BE2C (cell line): ENCODE measurements at regions not wholly inside any gene's neighbourhood (a gene's known extent, or its start where the extent isn't known, plus 50 kb on each side); places are given as distances from the start of the nearest gene placed in this dataset.

Source experiments
- DNase-seq: peaks from one replicate; pipeline ENCODE4 v3.0.0-alpha.2; 2020
- H3K27me3 ChIP-seq: fragments of 250-450 bp; sonication (Bioruptor Pico); 2 replicates; pipeline ENCODE4 v1.5.1; 2020; ENCODE audit warnings: mild to moderate bottlenecking
- H3K36me3 ChIP-seq: fragments of 250-450 bp; sonication (Bioruptor Pico); 2 replicates; pipeline ENCODE4 v1.5.1; 2020; ENCODE audit warnings: mild to moderate bottlenecking
- H3K4me1 ChIP-seq: fragments of 250-450 bp; sonication (Bioruptor Pico); 2 replicates; pipeline ENCODE4 v1.5.1; 2020
- H3K4me3 ChIP-seq: 2 replicates; pipeline ENCODE4 v1.5.1; 2011; ENCODE audit warnings: low read depth, low read length
- H3K9me3 ChIP-seq: fragments of 250-450 bp; sonication (Bioruptor Pico); 2 replicates; pipeline ENCODE4 v1.5.1; 2020
- CTCF ChIP-seq: IDR thresholded peaks from 2 replicates; pipeline ENCODE4 v1.5.1; 2012; ENCODE audit warnings: mild to moderate bottlenecking, low read depth, low read length

GRCh38 chr21:38156200-38156599, 100.6 kb upstream of the KCNJ15 start:
- Histone ChIP-seq H3K4me3 (no peak overlapping the region), H3K9me3 (no peaks in the 10 kb centered on the region), H3K27me3 (no peaks in the 10 kb centered on the region), H3K36me3 (no peaks in the 10 kb centered on the region), H3K4me1 (no peaks in the 10 kb centered on the region)
- no peak for DNase-seq
- TF ChIP-seq CTCF, result no peak

- no peaks in the 10 kb centered on the region for H3K36me3 ChIP-seq
- no peaks in the 10 kb centered on the region for H3K27me3 ChIP-seq
- TF ChIP-seq CTCF, result peak; percentile 45
- H3K4me3 ChIP-seq, result no peak overlapping the region
- no peaks in the 10 kb centered on the region for H3K4me1 ChIP-seq
- H3K9me3 ChIP-seq, result no peaks in the 10 kb centered on the region
- peak; percentile 24 for DNase-seq
Measured at GRCh38 chr21:38159355-38159754, 97.4 kb upstream of the KCNJ15 start.

- H3K27me3 ChIP-seq, result no peaks in the 10 kb centered on the region
Measured at GRCh38 chr21:38165466-38166172, 91.2 kb upstream of the KCNJ15 start.

GRCh38 chr21:38166173-38166535, 90.6 kb upstream of the KCNJ15 start:
- Histone ChIP-seq H3K36me3 (no peaks in the 10 kb centered on the region), H3K4me3 (no peak overlapping the region), H3K27me3 (no peaks in the 10 kb centered on the region), H3K4me1 (no peaks in the 10 kb centered on the region), H3K9me3 (no peaks in the 10 kb centered on the region)
- TF ChIP-seq CTCF, result no peak
- no peak for DNase-seq

More at GRCh38 chr21:38165466-38166172, 91.2 kb upstream of the KCNJ15 start:
- no peak for TF ChIP-seq CTCF
- H3K9me3 ChIP-seq, result no peaks in the 10 kb centered on the region
- DNase-seq, result peak; percentile 3
- no peak overlapping the region for H3K4me3 ChIP-seq
- no peaks in the 10 kb centered on the region for H3K36me3 ChIP-seq
- H3K4me1 ChIP-seq, result no peaks in the 10 kb centered on the region

- no peaks in the 10 kb centered on the region for H3K27me3 ChIP-seq
- H3K36me3 ChIP-seq, result no peaks in the 10 kb centered on the region
- TF ChIP-seq CTCF, result no peak
- H3K9me3 ChIP-seq, result no peaks in the 10 kb centered on the region
- DNase-seq, result no peak
- H3K4me1 ChIP-seq, result no peaks in the 10 kb centered on the region
- no peak overlapping the region for H3K4me3 ChIP-seq
Measured at GRCh38 chr21:38167345-38167744, 89.4 kb upstream of the KCNJ15 start.

- Histone ChIP-seq H3K4me3 (no peak overlapping the region), H3K4me1 (no peaks in the 10 kb centered on the region), H3K9me3 (no peaks in the 10 kb centered on the region), H3K27me3 (no peaks in the 10 kb centered on the region), H3K36me3 (no peaks in the 10 kb centered on the region)
- no peak for DNase-seq
- TF ChIP-seq CTCF, result no peak
Measured at GRCh38 chr21:38170283-38170682, 86.5 kb upstream of the KCNJ15 start.
